Neural cell (in vitro differentiated cells): ENCODE measurements at regions not wholly inside any gene's neighbourhood (a gene's known extent, or its start where the extent isn't known, plus 50 kb on each side); places are given as distances from the start of the nearest gene placed in this dataset.

ENCODE experiments used
- EP300 ChIP-seq: fragments of 450-650 bp; conservative IDR thresholded peaks from 2 replicates; pipeline ENCODE4 v1.6.1; 2014; ENCODE audit warnings: antibody characterized with exemption, mild to moderate bottlenecking, moderate library complexity; ENCODE audit not compliant: poor library complexity, severe bottlenecking
- EZH2 ChIP-seq: fragments of 200-600, 300-800 bp; shearing (Covaris generic), sonication (generic); IDR thresholded peaks from 2 replicates; pipeline ENCODE4 v1.6.1; 2014; ENCODE audit warnings: antibody characterized with exemption, low read length, borderline replicate concordance, mild to moderate bottlenecking; ENCODE audit not compliant: insufficient read depth, poor library complexity, severe bottlenecking
- POLR2AphosphoS5 ChIP-seq: IDR thresholded peaks from 2 replicates; pipeline ENCODE4 v1.6.1; 2012
- RAD21 ChIP-seq: fragments of 450-650 bp; conservative IDR thresholded peaks from 2 replicates; pipeline ENCODE4 v1.6.1; 2014; ENCODE audit warnings: antibody characterized with exemption, mild to moderate bottlenecking, moderate library complexity
- SMC3 ChIP-seq: fragments of 450-650 bp; conservative IDR thresholded peaks from 2 replicates; pipeline ENCODE4 v1.6.1; 2014; ENCODE audit warnings: antibody characterized with exemption, mild to moderate bottlenecking, moderate library complexity; ENCODE audit not compliant: poor library complexity
- TAF1 ChIP-seq: IDR thresholded peaks from 2 replicates; pipeline ENCODE4 v1.6.1; 2012; ENCODE audit warnings: low read depth
- TF ChIP-seq, protein P1 (sequence below): fragments of 450-650 bp; IDR thresholded peaks from 2 replicates; pipeline ENCODE4 v1.5.1; 2014; ENCODE audit warnings: antibody characterized with exemption, mild to moderate bottlenecking, moderate library complexity; ENCODE audit not compliant: poor library complexity, severe bottlenecking

DNA sequence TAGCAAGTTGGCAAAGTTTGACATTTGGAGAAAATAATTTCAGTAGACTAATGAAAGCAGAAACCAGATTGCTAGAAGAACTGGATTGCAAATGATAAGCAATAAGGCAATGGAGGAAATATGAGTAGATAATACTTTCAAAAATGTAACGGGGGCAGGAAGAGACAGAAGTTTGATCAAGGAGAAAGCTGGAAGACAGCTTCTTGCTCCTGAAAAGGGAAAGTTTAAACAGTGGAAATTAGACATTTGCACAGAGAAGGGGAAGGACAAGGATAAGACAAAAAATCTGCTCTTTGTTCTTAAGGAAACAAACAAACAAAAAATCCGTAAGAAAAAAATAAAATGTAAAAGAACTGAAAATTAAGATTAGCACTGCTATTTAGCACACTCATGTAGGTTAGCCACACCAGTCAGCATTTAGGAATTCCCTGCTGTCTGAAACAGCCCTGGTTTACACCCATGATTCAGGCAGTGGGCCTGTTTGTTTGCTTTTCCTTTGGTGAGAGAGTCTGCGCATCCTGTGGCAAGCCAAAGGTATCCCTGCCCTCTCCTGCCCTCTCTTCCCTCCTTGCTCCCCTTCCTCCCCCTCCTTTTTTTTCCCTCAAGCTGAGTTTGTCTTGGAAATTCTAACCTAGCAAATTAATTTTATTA, 104.3 kb upstream of the CAV2 start:
- TF ChIP-seq, protein P1, sequence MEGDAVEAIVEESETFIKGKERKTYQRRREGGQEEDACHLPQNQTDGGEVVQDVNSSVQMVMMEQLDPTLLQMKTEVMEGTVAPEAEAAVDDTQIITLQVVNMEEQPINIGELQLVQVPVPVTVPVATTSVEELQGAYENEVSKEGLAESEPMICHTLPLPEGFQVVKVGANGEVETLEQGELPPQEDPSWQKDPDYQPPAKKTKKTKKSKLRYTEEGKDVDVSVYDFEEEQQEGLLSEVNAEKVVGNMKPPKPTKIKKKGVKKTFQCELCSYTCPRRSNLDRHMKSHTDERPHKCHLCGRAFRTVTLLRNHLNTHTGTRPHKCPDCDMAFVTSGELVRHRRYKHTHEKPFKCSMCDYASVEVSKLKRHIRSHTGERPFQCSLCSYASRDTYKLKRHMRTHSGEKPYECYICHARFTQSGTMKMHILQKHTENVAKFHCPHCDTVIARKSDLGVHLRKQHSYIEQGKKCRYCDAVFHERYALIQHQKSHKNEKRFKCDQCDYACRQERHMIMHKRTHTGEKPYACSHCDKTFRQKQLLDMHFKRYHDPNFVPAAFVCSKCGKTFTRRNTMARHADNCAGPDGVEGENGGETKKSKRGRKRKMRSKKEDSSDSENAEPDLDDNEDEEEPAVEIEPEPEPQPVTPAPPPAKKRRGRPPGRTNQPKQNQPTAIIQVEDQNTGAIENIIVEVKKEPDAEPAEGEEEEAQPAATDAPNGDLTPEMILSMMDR = no peak
- TF ChIP-seq POLR2AphosphoS5 (no peak), EP300 (no peak), TAF1 (no peak), EZH2 (no peak), RAD21 (no peak), SMC3 (no peak)
